Thoracic aorta (tissue), 2 donors: ENCODE measurements at regions not wholly inside any gene's neighbourhood (a gene's known extent, or its start where the extent isn't known, plus 50 kb on each side); places are given as distances from the start of the nearest gene placed in this dataset.

Experiments used
- ATAC-seq: fragments of 150-250 bp; one replicate; pipeline ENCODE4 v1.8.0; 2017; ENCODE audit warnings: low read depth; ENCODE audit not compliant: insufficient number of reproducible peaks, low FRiP score
- DNase-seq: peaks from one replicate; pipeline ENCODE4 v3.0.0-alpha.2; 2020; ENCODE audit warnings: low spot score
- H3K27ac ChIP-seq, 2 donors: fragments of 200-600 bp; sonication (generic); 1 replicate in 1 of 2; 2 replicates in 1 of 2; pipeline ENCODE4 v1.5.1; 2016; ENCODE audit warnings: mild to moderate bottlenecking in 2 of 2, moderate library complexity in 2 of 2
- H3K27me3 ChIP-seq: fragments of 200-600 bp; sonication (generic); replicated peaks from 2 replicates; pipeline ENCODE4 v1.6.0; 2016; ENCODE audit warnings: mild to moderate bottlenecking; ENCODE audit not compliant: insufficient read depth
- H3K36me3 ChIP-seq: fragments of 200-600 bp; sonication (generic); one replicate; pipeline ENCODE4 v1.5.1; 2016
- H3K4me1 ChIP-seq, 2 donors: fragments of 200-600 bp; sonication (generic); 1 replicate in 1 of 2; 2 replicates in 1 of 2; pipeline versions ENCODE4 v1.5.1 to v1.6.0; 2016; ENCODE audit warnings: low read depth in 2 of 2, mild to moderate bottlenecking in 1 of 2; ENCODE audit not compliant: control insufficient read depth in 1 of 2
- H3K4me3 ChIP-seq: fragments of 200-600 bp; sonication (generic); 2 replicates; pipeline ENCODE4 v1.5.1; 2016; ENCODE audit warnings: mild to moderate bottlenecking
- H3K9me3 ChIP-seq: fragments of 200-600 bp; sonication (generic); 2 replicates; pipeline ENCODE4 v1.5.1; 2016
- CTCF ChIP-seq: fragments of 200-600 bp; sonication (generic); IDR thresholded peaks from one replicate; pipeline ENCODE4 v1.5.1; 2019; ENCODE audit warnings: antibody characterized with exemption

- H3K4me1 ChIP-seq = no peaks in the 10 kb centered on the region
- H3K27ac ChIP-seq = no peak overlapping the region
- ATAC-seq (no peak), DNase-seq (no peak)
- no peaks in the 10 kb centered on the region for H3K9me3 ChIP-seq
- no peak overlapping the region for H3K4me3 ChIP-seq
- no peaks in the 10 kb centered on the region for H3K27me3 ChIP-seq
- TF ChIP-seq CTCF = no peak
- no peaks in the 10 kb centered on the region for H3K36me3 ChIP-seq
Observed at GRCh38 chrX:120755066-120755846, 120.4 kb downstream of the CT47B1 start.

GRCh38 chrX:120753413-120754251, 122.0 kb downstream of the CT47B1 start:
- ATAC-seq (no peak), DNase-seq (no peak)
- H3K27me3 ChIP-seq = no peaks in the 10 kb centered on the region
- no peaks in the 10 kb centered on the region for H3K4me1 ChIP-seq
- TF ChIP-seq CTCF = no peak
- no peak overlapping the region for H3K4me3 ChIP-seq
- no peaks in the 10 kb centered on the region for H3K9me3 ChIP-seq
- no peak overlapping the region for H3K27ac ChIP-seq
- H3K36me3 ChIP-seq = no peaks in the 10 kb centered on the region

- Histone ChIP-seq H3K27me3 (no peaks in the 10 kb centered on the region), H3K4me1 (no peaks in the 10 kb centered on the region), H3K36me3 (no peaks in the 10 kb centered on the region), H3K4me3 (no peak overlapping the region), H3K27ac (no peak overlapping the region), H3K9me3 (no peaks in the 10 kb centered on the region)
- ATAC-seq (no peak), DNase-seq (no peak)
- TF ChIP-seq CTCF = no peak
Observed at GRCh38 chrX:120752431-120753082, 122.7 kb upstream of the C1GALT1C1 start.

- TF ChIP-seq CTCF = no peak
- ATAC-seq (no peak), DNase-seq (no peak)
- no peaks in the 10 kb centered on the region for H3K9me3 ChIP-seq
- H3K4me1 ChIP-seq = no peaks in the 10 kb centered on the region
- no peaks in the 10 kb centered on the region for H3K27me3 ChIP-seq
- H3K36me3 ChIP-seq = no peaks in the 10 kb centered on the region
- H3K27ac ChIP-seq = no peak overlapping the region
- no peak overlapping the region for H3K4me3 ChIP-seq
Observed at GRCh38 chrX:120751683-120752082, 121.8 kb upstream of the C1GALT1C1 start.

- TF ChIP-seq CTCF = no peak
- Histone ChIP-seq H3K4me3 (no peak overlapping the region), H3K27ac (no peak overlapping the region), H3K36me3 (no peaks in the 10 kb centered on the region), H3K4me1 (no peaks in the 10 kb centered on the region), H3K27me3 (no peaks in the 10 kb centered on the region), H3K9me3 (no peaks in the 10 kb centered on the region)
- DNase-seq = no peak
- no peak for ATAC-seq
Observed at GRCh38 chrX:120750381-120750780, 120.5 kb upstream of the C1GALT1C1 start.
